CD4-positive, CD25-positive, alpha-beta regulatory T cell (primary cell): ENCODE measurements at regions not wholly inside any gene's neighbourhood (a gene's known extent, or its start where the extent isn't known, plus 50 kb on each side); places are given as distances from the start of the nearest gene placed in this dataset.

Experiments used
- ATAC-seq, 2 donors: fragments of 150-1000 bp; cut with Tn5 transposase; one replicate each; pipeline ENCODE4 v1.10.0; 2021; ENCODE audit warnings: low read depth in 2 of 2, moderate number of reproducible peaks in 2 of 2, moderate library complexity in 1 of 2
- DNase-seq, 3 donors: peaks; one replicate each; pipeline versions ENCODE4 v3.0.0 to v3.0.0-alpha.2; 2012 to 2022; ENCODE audit warnings: mixed read lengths in 1 of 3
- H3K27ac ChIP-seq: one replicate; pipeline ENCODE4 v1.7.0; 2013; ENCODE audit warnings: mild to moderate bottlenecking, low read length; ENCODE audit not compliant: insufficient read depth, poor library complexity, severe bottlenecking
- H3K27me3 ChIP-seq: one replicate; pipeline ENCODE4 v1.7.0; 2013; ENCODE audit warnings: low read length; ENCODE audit not compliant: control insufficient read depth, insufficient read depth
- H3K36me3 ChIP-seq: one replicate; pipeline ENCODE4 v1.7.0; 2013; ENCODE audit warnings: mild to moderate bottlenecking, low read length, moderate library complexity; ENCODE audit not compliant: control insufficient read depth, insufficient read depth
- H3K4me1 ChIP-seq: 2 replicates; pipeline ENCODE4 v1.7.0; 2013; ENCODE audit warnings: mild to moderate bottlenecking, low read length; ENCODE audit not compliant: insufficient read depth, control insufficient read depth, poor library complexity, severe bottlenecking
- H3K4me3 ChIP-seq: one replicate; pipeline ENCODE4 v1.7.0; 2013; ENCODE audit warnings: low read depth, mild to moderate bottlenecking, low read length, moderate library complexity
- H3K9me3 ChIP-seq, 2 experiments: 1 replicate in 1 of 2; 2 replicates in 1 of 2; pipeline ENCODE4 v1.7.0; 2013; ENCODE audit warnings: low read length in 2 of 2, mild to moderate bottlenecking in 1 of 2, moderate library complexity in 1 of 2; ENCODE audit not compliant: control insufficient read depth in 2 of 2
- H3K27ac Mint-ChIP-seq, 3 donors: one replicate each; pipeline ENCODE4 v1.8.0; 2020 to 2022; ENCODE audit warnings: mild to moderate bottlenecking in 3 of 3, mixed read lengths in 3 of 3, moderate library complexity in 2 of 3
- H3K27me3 Mint-ChIP-seq: one replicate; pipeline ENCODE4 v1.8.0; 2022; ENCODE audit warnings: mild to moderate bottlenecking, mixed read lengths
- H3K36me3 Mint-ChIP-seq: one replicate; pipeline ENCODE4 v1.8.0; 2020; ENCODE audit warnings: mixed read lengths
- H3K4me1 Mint-ChIP-seq, 4 donors: one replicate each; pipeline ENCODE4 v1.8.0; 2020 to 2022; ENCODE audit warnings: mixed read lengths in 4 of 4, mild to moderate bottlenecking in 1 of 4
- H3K4me3 Mint-ChIP-seq, 4 donors: one replicate each; pipeline ENCODE4 v1.8.0; 2020 to 2022; ENCODE audit warnings: mild to moderate bottlenecking in 4 of 4, mixed read lengths in 4 of 4, moderate library complexity in 3 of 4
- H3K9me3 Mint-ChIP-seq, 7 donors: one replicate each; pipeline ENCODE4 v1.8.0; 2020 to 2022; ENCODE audit warnings: mixed read lengths in 7 of 7, mild to moderate bottlenecking in 3 of 7, moderate library complexity in 2 of 7

GRCh38 chr15:88707771-88708654 lies 69.2 kb downstream of the ISG20 start:
- Mint-ChIP-seq H3K4me1 (peaks cover 0 to 13% (median 12%) of the 10 kb centered on the region in 4 donors), H3K27me3 (peaks cover 41% of the 10 kb centered on the region), H3K9me3 (peaks cover 0 to 4% (median 0%) of the 10 kb centered on the region in 7 donors), H3K36me3 (no peaks in the 10 kb centered on the region), H3K27ac (no peak overlapping the region), H3K4me3 (no peak overlapping the region)
- H3K4me1 ChIP-seq: peaks cover 11% of the 10 kb centered on the region
- no peaks in the 10 kb centered on the region for H3K36me3 ChIP-seq
- H3K27ac ChIP-seq: no peak overlapping the region
- ATAC-seq: no peak
- H3K4me3 ChIP-seq: no peak overlapping the region
- DNase-seq: no peak
- H3K27me3 ChIP-seq: peaks cover 25% of the 10 kb centered on the region
- H3K9me3 ChIP-seq: no peaks in the 10 kb centered on the region

DNA sequence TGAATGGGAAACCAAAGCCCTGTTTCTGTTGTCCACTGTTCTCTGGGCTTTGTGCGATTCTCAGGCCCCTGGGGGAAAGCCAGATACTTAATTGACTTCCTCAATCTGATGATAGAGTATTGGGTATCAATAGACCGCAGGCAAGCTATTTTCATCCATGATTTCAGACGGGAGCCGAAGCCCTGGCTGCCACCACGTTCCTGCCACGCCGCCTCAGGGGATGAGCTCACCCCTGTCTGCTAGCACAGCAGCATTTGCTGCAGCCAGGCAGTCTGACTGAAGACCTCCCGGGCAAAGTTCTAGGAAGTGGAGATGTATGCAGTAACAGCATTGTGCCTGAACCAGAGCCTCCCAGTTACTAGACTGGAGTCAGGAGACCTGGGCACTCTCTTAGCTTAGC lies 69.8 kb downstream of the ISG20 start:
- DNase-seq: no peak
- Histone ChIP-seq H3K36me3 (no peaks in the 10 kb centered on the region), H3K4me3 (no peak overlapping the region), H3K27me3 (peaks cover 22% of the 10 kb centered on the region), H3K4me1 (peaks cover 11% of the 10 kb centered on the region), H3K27ac (no peak overlapping the region), H3K9me3 (no peaks in the 10 kb centered on the region)
- ATAC-seq: no peak
- peaks cover 0 to 4% (median 0%) of the 10 kb centered on the region in 7 donors for H3K9me3 Mint-ChIP-seq
- H3K36me3 Mint-ChIP-seq: no peaks in the 10 kb centered on the region
- H3K27me3 Mint-ChIP-seq: peaks cover 36% of the 10 kb centered on the region
- no peak overlapping the region for H3K27ac Mint-ChIP-seq
- H3K4me1 Mint-ChIP-seq: peaks cover 0 to 13% (median 12%) of the 10 kb centered on the region in 4 donors
- no peak overlapping the region for H3K4me3 Mint-ChIP-seq

- ATAC-seq: no peak
- no peak overlapping the region for H3K4me3 Mint-ChIP-seq
Measured at GRCh38 chr15:88710027-88710715, 71.4 kb downstream of the ISG20 start.

GRCh38 chr15:88711806-88712205 lies 73.0 kb downstream of the ISG20 start:
- peaks cover 14% of the 10 kb centered on the region for H3K27me3 ChIP-seq
- Mint-ChIP-seq H3K9me3 (peaks cover 0 to 2% (median 0%) of the 10 kb centered on the region in 7 donors), H3K4me1 (peaks cover 0 to 2% (median 0%) of the 10 kb centered on the region in 4 donors), H3K36me3 (no peaks in the 10 kb centered on the region), H3K4me3 (no peak overlapping the region), H3K27me3 (peaks cover 19% of the 10 kb centered on the region), H3K27ac (no peak overlapping the region)
- H3K4me3 ChIP-seq: no peak overlapping the region
- ATAC-seq (no peak), DNase-seq (no peak)
- no peaks in the 10 kb centered on the region for H3K4me1 ChIP-seq
- no peak overlapping the region for H3K27ac ChIP-seq
- H3K36me3 ChIP-seq: no peaks in the 10 kb centered on the region
- no peaks in the 10 kb centered on the region for H3K9me3 ChIP-seq

More at GRCh38 chr15:88710027-88710715, 71.4 kb downstream of the ISG20 start:
- Mint-ChIP-seq H3K4me1 (peaks cover 0 to 9% (median 8%) of the 10 kb centered on the region in 4 donors), H3K27me3 (peaks cover 24% of the 10 kb centered on the region), H3K27ac (no peak overlapping the region), H3K9me3 (peaks cover 0 to 4% (median 0%) of the 10 kb centered on the region in 7 donors), H3K36me3 (no peaks in the 10 kb centered on the region)
- peaks cover 6% of the 10 kb centered on the region for H3K4me1 ChIP-seq
- H3K4me3 ChIP-seq: no peak overlapping the region
- no peaks in the 10 kb centered on the region for H3K36me3 ChIP-seq
- H3K27ac ChIP-seq: no peak overlapping the region
- DNase-seq: no peak
- peaks cover 20% of the 10 kb centered on the region for H3K27me3 ChIP-seq
- H3K9me3 ChIP-seq: no peaks in the 10 kb centered on the region

DNA sequence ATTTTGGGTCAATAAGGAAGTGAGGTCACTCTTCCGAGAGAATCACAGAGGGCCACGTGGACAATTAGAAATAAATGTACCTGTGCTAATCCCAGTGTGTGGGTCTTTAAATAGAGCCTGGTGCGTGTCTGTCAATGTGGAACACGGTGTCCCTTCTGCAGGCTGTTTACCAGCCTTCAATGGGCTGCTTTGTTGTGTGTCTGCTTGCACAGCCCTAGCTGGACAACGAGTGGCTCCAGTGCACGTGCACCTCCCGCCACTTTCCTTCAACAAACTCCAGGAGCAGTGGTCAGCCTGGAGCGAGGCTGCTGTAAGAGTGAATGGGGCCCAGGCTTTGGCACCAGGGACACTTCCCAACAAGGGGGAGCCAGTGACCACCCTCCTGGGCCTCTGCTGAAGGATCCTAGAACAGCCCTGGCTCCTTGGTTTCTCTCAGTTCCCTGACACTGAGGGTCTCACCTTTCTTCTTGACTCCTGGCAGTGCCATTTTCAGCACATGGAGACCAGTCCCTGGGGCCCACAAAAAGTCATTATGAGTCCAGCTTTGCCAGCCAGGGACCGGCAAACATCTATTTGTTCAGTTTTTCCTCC lies 76.1 kb downstream of the ISG20 start:
- no peak for DNase-seq
- Histone ChIP-seq H3K36me3 (no peaks in the 10 kb centered on the region), H3K4me3 (no peak overlapping the region), H3K9me3 (no peaks in the 10 kb centered on the region), H3K27me3 (peaks cover 7% of the 10 kb centered on the region), H3K4me1 (no peaks in the 10 kb centered on the region), H3K27ac (no peak overlapping the region)
- Mint-ChIP-seq H3K27ac (peak overlapping the region in 1 of 3 donors; percentile 10), H3K9me3 (no peaks in the 10 kb centered on the region), H3K4me3 (no peak overlapping the region), H3K36me3 (no peaks in the 10 kb centered on the region), H3K27me3 (peaks cover 16% of the 10 kb centered on the region), H3K4me1 (peaks cover 0 to 2% (median 0%) of the 10 kb centered on the region in 4 donors)
- no peak for ATAC-seq

- Mint-ChIP-seq H3K36me3 (no peaks in the 10 kb centered on the region), H3K4me1 (no peaks in the 10 kb centered on the region), H3K4me3 (no peak overlapping the region), H3K9me3 (no peaks in the 10 kb centered on the region), H3K27ac (no peak overlapping the region), H3K27me3 (peaks cover 13% of the 10 kb centered on the region)
- no peaks in the 10 kb centered on the region for H3K36me3 ChIP-seq
- no peak overlapping the region for H3K4me3 ChIP-seq
- no peaks in the 10 kb centered on the region for H3K9me3 ChIP-seq
- peaks cover 7% of the 10 kb centered on the region for H3K27me3 ChIP-seq
- no peak overlapping the region for H3K27ac ChIP-seq
- DNase-seq (no peak), ATAC-seq (no peak)
- H3K4me1 ChIP-seq: no peaks in the 10 kb centered on the region
Measured at GRCh38 chr15:88716543-88717381, 77.9 kb downstream of the ISG20 start.

DNA sequence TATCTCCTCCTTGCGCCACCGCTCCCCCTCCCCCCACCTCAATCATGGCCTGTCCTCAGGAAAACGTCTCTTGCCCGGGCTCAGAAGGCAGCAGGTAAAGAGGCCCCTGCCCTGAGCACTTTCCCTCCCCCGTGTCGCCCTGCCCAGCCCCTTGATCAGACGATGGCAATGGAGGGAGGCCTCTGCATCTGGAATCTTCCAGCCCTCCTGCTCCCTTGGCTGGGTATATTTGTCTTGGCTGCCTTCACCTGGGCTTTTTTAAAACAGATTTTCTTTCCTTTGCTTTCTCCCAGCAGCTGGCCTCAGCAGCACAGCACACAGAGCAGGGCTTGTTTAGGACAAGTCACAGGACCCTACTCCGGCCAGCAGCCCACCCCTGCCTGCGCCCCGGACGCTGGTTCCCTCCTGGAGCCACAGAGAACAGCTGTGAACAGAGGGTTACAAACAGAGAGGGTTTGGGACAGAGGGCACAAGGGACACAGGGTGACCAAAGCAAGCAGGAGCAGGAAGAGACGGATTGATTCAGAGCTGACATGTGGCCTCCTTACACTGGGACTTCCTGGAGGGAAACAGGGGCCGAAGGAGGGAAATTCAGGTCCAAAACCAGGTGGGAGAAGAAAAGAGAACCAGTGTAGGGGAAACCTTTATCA lies 78.7 kb downstream of the ISG20 start:
- Histone ChIP-seq H3K4me3 (no peak overlapping the region), H3K27me3 (peaks cover under 1% of the 10 kb centered on the region), H3K36me3 (no peaks in the 10 kb centered on the region), H3K27ac (no peak overlapping the region), H3K4me1 (no peaks in the 10 kb centered on the region), H3K9me3 (no peaks in the 10 kb centered on the region)
- DNase-seq: no peak
- Mint-ChIP-seq H3K4me1 (no peaks in the 10 kb centered on the region), H3K27me3 (peaks cover 13% of the 10 kb centered on the region), H3K36me3 (no peaks in the 10 kb centered on the region), H3K4me3 (no peak overlapping the region), H3K9me3 (no peaks in the 10 kb centered on the region), H3K27ac (no peak overlapping the region)
- no peak for ATAC-seq
